ENCODE measurements at regions not wholly inside any gene's neighbourhood (a gene's known extent, or its start where the extent isn't known, plus 50 kb on each side); places are given as distances from the start of the nearest gene placed in this dataset.
A peak's percentile ranks its signal among the peaks of the same experiment; 100 is the strongest.

DNA sequence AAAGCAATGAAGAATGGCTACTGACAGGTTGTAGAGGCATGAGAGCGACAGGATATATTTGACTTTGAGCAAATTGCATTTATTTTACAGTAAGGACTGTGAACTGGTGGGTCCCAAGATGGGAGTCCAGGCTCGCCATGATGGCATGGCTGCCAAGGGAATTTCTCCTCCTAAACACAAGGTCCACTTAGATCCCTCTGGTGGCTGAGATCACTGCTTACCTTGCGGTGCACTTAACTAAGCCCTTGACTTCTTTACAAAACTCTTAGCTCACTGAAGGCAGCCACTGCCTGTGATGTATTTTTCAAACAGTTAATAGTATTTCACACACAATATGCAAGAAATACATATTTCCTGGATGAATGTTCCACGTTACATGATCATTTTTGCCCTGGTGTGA is 50.3 kb upstream of the SORBS2 start:
- H3K27ac Mint-ChIP-seq, result no peak overlapping the region
- H3K9me3 Mint-ChIP-seq, result peaks cover 9% of the 10 kb centered on the region
- H3K27me3 Mint-ChIP-seq, result peaks cover 23% of the 10 kb centered on the region
- peaks cover 6% of the 10 kb centered on the region for H3K36me3 Mint-ChIP-seq
- no peak for ATAC-seq
- no peaks in the 10 kb centered on the region for H3K4me1 Mint-ChIP-seq
- H3K4me3 Mint-ChIP-seq, result no peak overlapping the region

DNA sequence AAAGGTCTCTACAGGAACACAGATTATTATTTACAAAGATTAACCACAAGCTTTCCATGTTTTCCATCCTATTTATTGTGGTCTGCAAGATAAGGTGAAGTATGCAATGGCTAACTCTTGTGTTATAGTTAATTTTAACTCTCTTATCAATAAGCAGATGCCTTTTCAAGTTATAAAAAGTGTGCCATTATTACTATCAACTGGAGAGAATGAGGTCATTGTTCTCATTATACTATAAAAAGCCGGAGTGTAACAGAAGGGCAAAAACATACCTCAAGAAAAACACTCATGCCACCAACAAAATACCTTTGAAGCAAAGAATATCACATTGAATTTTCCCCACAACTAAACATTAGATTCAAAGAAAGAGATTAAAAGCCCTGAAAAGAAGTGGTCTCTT is 52.0 kb upstream of the SORBS2 start:
- Mint-ChIP-seq H3K27ac (no peak overlapping the region), H3K4me1 (no peaks in the 10 kb centered on the region), H3K36me3 (no peaks in the 10 kb centered on the region), H3K27me3 (peaks cover 36% of the 10 kb centered on the region), H3K4me3 (no peak overlapping the region), H3K9me3 (peaks cover 5% of the 10 kb centered on the region)
- no peak for ATAC-seq

DNA sequence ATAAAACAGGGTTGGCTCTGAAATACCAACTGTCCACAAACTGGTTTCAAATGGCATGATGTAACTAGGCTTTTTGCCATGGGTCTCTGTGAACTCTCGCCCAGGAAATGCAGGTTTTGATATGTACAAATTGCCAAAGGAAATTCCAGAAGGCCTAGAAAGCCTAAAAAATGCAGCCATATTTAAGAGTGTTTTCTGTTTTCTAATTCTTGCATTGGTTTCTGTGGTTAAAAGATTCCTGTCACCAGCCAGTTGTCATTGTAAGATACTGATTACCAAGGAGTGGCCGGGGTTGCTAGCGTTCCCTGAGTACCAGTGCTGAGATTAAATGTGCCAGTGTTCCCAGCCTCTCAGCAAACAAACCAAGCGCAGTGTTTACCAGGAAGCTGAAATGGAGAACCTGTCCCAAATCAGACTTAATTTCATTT is 53.9 kb upstream of the SORBS2 start:
- Mint-ChIP-seq H3K27ac (no peak overlapping the region), H3K9me3 (no peaks in the 10 kb centered on the region), H3K27me3 (peaks cover 16% of the 10 kb centered on the region), H3K4me1 (no peaks in the 10 kb centered on the region), H3K36me3 (no peaks in the 10 kb centered on the region), H3K4me3 (no peak overlapping the region)
- ATAC-seq, result no peak

DNA sequence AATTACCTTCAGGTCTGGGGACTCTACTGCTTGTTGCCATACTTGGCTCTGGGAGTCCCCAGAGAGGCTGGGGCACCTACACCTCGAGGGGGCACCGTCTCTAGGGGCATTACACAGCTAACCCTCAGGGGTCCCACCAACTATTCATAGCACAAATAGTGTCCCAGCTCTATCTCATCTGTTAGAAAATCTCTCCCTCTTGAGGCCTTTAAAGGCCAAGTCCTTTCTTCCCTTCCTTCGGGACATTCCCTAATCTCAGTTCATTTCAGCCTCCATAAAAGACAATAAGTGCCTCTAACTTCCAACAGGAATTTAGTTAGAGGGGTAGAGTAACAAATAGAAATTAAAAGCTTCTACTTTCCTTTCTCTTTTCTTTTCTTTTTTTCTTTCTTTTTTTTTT is 55.8 kb upstream of the SORBS2 start:
- Mint-ChIP-seq H3K9me3 (no peaks in the 10 kb centered on the region), H3K27me3 (peaks cover 15% of the 10 kb centered on the region), H3K27ac (no peak overlapping the region), H3K36me3 (no peaks in the 10 kb centered on the region), H3K4me3 (no peak overlapping the region), H3K4me1 (no peaks in the 10 kb centered on the region)
- no peak for ATAC-seq

DNA sequence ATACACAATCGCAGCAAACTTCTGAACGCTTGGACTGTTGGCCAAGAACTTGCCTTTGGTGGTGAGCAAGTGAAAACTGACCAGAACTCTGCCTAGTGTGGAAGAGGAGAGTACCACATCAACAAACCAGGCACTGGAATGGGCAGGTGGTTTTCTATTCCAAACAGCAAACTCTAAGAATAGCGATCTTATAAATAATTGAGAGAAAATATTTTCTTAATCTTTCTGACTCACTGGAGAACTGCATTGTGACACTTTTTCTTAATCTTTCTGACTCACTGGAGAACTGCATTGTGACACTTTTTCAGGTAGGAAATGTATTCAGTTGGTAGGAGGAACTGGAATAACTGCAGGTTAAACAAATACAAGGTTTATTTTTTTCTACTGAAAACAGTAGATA is 57.0 kb upstream of the SORBS2 start:
- H3K4me1 Mint-ChIP-seq, result no peaks in the 10 kb centered on the region
- H3K27ac Mint-ChIP-seq, result no peak overlapping the region
- H3K4me3 Mint-ChIP-seq, result no peak overlapping the region
- H3K9me3 Mint-ChIP-seq, result no peaks in the 10 kb centered on the region
- no peaks in the 10 kb centered on the region for H3K36me3 Mint-ChIP-seq
- no peak for ATAC-seq
- H3K27me3 Mint-ChIP-seq, result peaks cover 15% of the 10 kb centered on the region

DNA sequence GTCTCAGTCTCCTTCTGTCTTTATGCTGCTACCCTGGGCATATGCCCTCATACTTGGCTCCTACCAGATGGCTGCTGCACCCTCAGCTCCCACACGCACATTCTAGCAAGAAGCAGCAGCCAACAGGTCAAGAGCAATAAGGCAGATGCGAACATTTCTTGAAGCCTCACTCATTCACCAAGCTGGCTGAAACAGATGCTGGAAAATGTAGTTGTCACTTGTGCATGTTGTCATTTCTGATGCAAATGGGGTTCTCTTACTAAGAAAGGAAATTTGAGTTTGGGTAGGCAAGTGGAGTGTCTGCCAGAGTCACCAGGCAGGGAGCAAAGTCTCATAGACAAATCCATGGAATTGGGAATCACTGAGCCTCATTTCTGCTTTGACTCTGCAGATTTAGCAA is 57.4 kb upstream of the SORBS2 start:
- Mint-ChIP-seq H3K4me3 (no peak overlapping the region), H3K9me3 (no peaks in the 10 kb centered on the region), H3K27ac (no peak overlapping the region), H3K27me3 (peaks cover 15% of the 10 kb centered on the region), H3K36me3 (no peaks in the 10 kb centered on the region), H3K4me1 (no peaks in the 10 kb centered on the region)
- no peak for ATAC-seq

DNA sequence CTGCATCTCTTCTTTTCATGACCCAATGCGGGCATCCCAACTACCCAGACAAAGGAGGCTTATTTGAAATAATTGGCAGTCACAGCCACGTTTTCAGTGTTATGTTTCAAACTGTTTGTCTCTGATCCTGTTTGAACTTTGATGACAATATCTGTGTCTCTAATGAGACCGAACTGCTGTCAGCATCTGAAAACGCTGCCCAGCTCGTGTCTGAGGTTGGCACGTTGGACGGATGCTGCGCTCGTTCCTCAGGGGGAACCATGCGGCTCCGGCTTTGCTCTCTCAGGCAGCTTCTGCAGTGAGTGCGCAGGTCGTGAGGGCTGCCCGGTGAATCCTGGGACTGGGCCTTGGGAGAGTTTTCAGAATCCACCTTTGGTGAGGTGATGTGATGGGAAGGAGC is 58.4 kb upstream of the SORBS2 start:
- Mint-ChIP-seq H3K9me3 (no peaks in the 10 kb centered on the region), H3K27me3 (peaks cover 15% of the 10 kb centered on the region), H3K27ac (no peak overlapping the region), H3K4me1 (no peaks in the 10 kb centered on the region), H3K4me3 (no peak overlapping the region), H3K36me3 (no peaks in the 10 kb centered on the region)
- ATAC-seq, result no peak

DNA sequence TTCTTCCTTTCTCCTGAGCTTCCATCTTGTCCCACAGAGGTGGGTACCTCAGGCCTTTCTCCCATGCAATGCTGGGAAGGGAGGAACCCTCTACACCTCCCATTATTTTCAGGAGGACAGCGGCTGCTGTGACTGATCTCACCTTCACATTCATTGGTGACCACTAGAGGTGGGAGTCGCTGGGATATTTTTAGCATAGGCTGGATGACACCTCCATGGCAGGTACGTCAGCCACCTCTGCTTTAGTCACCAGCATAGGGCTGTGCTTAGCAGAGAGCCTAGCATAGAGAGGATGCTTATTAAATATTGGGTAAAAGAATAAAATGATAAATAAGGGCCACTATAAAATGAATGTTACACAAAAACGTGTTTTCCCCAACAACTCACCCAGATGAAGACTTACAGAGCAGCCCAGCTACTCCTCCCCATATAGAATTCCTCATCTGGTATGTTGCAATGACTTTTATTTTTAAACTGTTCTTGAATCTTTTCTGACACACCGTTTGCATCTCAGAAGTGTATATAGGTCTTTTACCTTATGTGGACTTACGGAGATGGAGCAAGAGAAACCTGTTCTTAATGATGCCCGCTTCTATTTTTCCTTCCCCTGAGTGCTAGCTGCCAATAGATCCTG is 60.9 kb upstream of the SORBS2 start:
- Mint-ChIP-seq H3K9me3 (no peaks in the 10 kb centered on the region), H3K27me3 (peaks cover 8% of the 10 kb centered on the region)
- no peak for ATAC-seq

DNA sequence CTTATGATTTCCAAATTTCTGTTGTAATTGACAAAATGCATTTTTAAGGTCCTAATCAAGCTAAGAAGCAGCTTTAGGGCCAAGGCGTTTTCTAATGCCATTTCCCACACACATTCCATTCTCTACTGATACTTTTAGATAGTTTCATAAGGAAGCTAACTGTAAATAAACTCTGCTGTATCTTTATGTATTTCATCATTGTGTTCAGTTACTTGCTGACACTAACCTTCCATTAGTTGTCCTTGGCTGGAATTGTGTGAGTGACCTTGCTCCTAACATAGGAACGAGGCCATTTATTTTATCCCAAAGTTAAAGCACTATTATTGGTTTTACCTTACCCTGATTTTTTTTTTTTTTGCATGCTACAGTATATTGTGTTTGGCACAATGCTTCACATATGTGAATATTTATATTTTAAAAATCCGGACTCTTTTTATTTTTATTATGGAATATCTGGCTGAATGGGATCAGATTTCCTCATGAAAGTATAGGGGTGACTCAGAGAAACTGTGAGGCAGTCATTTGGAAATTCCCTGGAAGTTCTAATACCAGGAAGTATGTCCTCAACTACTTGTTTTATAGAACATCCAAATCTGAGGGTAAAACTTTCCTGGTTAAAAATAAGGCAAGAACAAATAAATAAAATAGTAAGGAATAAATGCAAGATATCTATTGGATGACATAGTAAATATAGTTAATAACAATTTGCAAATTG is 62.7 kb upstream of the SORBS2 start:
- Mint-ChIP-seq H3K4me3 (no peak overlapping the region), H3K27me3 (peaks cover 4% of the 10 kb centered on the region), H3K36me3 (no peaks in the 10 kb centered on the region), H3K9me3 (peaks cover 1% of the 10 kb centered on the region), H3K27ac (no peak overlapping the region), H3K4me1 (no peaks in the 10 kb centered on the region)
- ATAC-seq, result no peak

More for the DNA sequence above, 60.9 kb upstream of the SORBS2 start:
- Mint-ChIP-seq H3K27ac (no peak overlapping the region), H3K36me3 (no peaks in the 10 kb centered on the region), H3K4me3 (no peak overlapping the region), H3K4me1 (no peaks in the 10 kb centered on the region)

DNA sequence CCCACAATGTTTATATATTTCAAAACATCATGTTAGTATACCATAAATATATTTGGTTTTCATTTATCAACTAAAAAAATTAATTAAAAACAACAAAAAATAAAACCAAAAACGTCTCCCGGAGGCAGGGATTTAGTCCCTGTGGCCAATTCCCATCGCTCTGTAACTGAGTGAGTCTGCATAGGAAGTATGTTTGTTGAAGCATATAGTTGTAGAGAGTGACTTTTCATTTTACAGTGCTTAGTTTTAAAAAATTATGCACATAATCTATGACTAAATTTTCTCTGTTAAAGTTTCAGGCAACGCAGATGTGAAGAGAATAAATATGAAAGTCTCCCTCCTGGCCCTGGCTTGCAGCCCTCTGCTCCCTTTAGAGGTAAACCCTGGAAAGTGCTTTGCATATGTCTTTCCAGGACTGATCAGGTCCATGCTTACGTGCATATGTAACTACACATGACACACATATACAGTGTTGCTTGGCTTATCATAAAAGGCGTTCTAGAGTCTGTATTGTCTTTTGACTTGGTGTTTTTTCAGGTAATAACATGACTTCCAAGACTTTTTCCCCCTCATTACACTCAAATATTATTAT is 63.4 kb upstream of the SORBS2 start:
- Mint-ChIP-seq H3K9me3 (peaks cover 2% of the 10 kb centered on the region), H3K27ac (no peak overlapping the region), H3K4me3 (no peak overlapping the region), H3K36me3 (no peaks in the 10 kb centered on the region), H3K27me3 (peaks cover 8% of the 10 kb centered on the region), H3K4me1 (no peaks in the 10 kb centered on the region)
- no peak for ATAC-seq

DNA sequence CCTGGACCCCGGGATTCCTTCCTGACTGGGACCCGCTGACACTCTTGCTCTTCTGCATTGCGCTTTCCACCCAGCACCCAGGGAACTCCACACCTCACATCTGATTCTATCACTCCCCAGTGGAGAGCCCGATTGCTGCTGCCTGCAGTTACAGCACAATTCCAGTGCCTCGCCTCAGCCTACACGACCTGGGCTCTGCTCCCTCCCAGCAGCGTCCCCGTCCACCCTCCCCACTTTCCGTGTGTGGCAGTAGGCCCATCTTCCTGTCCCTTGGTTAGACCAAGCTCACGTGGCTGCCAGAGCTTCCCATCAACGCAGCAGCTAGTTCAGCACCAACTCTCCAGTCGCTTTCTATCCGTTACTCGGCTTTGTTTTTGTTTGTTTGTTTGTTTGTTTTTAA is 66.6 kb upstream of the SORBS2 start:
- Mint-ChIP-seq H3K9me3 (peaks cover 2% of the 10 kb centered on the region), H3K36me3 (no peaks in the 10 kb centered on the region), H3K27ac (no peak overlapping the region), H3K27me3 (peaks cover 8% of the 10 kb centered on the region), H3K4me1 (no peaks in the 10 kb centered on the region), H3K4me3 (no peak overlapping the region)
- ATAC-seq, result no peak

DNA sequence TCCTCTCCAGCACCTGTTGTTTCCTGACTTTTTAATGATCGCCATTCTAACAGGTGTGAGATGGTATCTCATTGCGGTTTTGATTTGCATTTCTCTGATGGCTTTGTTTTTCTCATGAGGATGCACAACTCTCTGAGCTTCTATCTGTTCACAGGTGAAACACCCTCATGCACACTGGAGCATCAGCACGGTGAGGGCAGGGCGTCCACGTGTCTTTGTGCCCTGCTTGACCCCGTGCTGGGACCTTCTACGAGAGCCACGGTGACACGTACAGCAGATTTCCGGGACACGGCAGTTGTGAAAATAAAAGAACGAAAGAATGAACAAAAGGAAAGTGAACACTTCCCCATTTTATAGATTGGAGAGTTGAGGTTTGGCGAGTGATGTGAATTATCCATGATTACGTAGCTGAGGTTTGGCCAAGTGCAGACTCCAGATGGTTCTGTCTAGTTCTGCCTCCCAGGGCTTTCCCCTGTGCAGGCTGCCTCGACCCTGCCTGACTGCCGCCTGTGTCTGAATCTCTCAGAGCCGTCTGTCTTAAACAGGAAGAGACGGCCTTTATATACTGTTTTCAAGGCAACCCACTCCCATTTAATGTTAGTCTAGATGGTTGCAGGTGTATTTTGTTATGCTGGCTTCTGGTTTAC is 67.8 kb upstream of the SORBS2 start:
- H3K27ac Mint-ChIP-seq, result no peak overlapping the region
- no peaks in the 10 kb centered on the region for H3K4me1 Mint-ChIP-seq
- H3K36me3 Mint-ChIP-seq, result no peaks in the 10 kb centered on the region
- ATAC-seq, result peak; percentile 45
- peak overlapping the region; percentile 45 for H3K4me3 Mint-ChIP-seq
- H3K9me3 Mint-ChIP-seq, result peaks cover 2% of the 10 kb centered on the region
- peaks cover 8% of the 10 kb centered on the region for H3K27me3 Mint-ChIP-seq

DNA sequence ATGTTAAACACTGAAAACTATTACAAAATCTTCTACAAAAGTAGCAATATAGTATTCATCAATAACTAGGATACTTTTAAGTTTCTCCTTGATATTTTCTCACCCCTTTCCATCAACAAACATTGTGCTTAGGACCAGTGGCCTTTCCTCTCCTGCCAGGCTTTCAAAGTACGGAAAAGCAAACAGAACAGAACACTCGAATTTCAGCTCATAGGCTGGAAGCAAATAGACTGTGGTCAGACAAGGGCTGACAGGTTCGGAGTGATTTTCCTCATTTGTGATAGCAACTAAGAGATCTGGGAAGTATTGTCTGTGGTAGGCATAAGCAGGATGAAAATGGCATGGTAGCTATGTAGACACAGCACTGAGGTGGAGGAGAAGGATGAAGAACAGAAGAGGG is 68.6 kb upstream of the SORBS2 start:
- H3K9me3 Mint-ChIP-seq, result peaks cover 2% of the 10 kb centered on the region
- no peaks in the 10 kb centered on the region for H3K4me1 Mint-ChIP-seq
- no peaks in the 10 kb centered on the region for H3K36me3 Mint-ChIP-seq
- no peak for ATAC-seq
- no peak overlapping the region for H3K4me3 Mint-ChIP-seq
- H3K27me3 Mint-ChIP-seq, result peaks cover 8% of the 10 kb centered on the region
- H3K27ac Mint-ChIP-seq, result no peak overlapping the region

DNA sequence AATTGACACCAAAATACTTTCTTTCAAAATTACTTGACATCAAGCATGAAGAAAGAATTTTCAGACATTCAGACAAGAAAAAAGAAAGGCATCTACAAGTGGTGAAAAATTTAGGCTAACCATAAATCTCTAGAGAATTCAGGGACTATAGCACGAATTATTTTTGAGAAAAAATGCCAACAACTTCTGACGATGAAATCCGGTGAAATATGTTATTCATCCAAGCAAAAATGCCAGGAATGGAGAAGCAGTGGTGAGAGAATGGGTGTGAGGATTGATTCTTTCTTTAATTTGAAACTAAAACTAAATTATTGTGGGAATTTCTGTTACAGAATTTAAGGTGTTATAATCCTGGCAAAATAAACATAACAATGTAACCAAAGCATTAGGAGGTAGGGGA is 69.4 kb upstream of the SORBS2 start:
- Mint-ChIP-seq H3K27me3 (peaks cover 8% of the 10 kb centered on the region), H3K4me3 (no peak overlapping the region), H3K36me3 (no peaks in the 10 kb centered on the region), H3K27ac (no peak overlapping the region), H3K9me3 (peaks cover 2% of the 10 kb centered on the region), H3K4me1 (no peaks in the 10 kb centered on the region)
- no peak for ATAC-seq

DNA sequence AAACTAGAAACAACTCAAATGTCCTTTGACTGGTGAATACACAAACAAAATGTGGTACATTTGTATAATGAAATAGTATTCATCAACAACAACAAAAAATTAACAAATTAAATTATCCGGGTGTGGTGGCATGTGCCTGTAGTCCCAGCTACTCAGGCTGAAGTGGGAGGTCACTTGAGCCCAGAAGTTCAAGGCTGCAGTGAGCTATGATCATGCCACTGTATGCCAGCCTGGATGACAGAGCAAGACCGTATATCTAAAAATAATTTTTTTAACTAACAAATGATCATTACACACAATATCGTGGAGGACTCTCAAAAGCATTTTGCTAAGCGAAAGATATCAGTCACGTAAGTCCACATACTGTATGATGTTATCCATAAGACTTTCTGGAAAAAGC is 71.6 kb upstream of the SORBS2 start:
- no peak overlapping the region for H3K27ac Mint-ChIP-seq
- no peaks in the 10 kb centered on the region for H3K36me3 Mint-ChIP-seq
- peaks cover 8% of the 10 kb centered on the region for H3K4me1 Mint-ChIP-seq
- peaks cover 11% of the 10 kb centered on the region for H3K27me3 Mint-ChIP-seq
- H3K9me3 Mint-ChIP-seq, result peaks cover 7% of the 10 kb centered on the region
- ATAC-seq, result no peak
- H3K4me3 Mint-ChIP-seq, result no peak overlapping the region

DNA sequence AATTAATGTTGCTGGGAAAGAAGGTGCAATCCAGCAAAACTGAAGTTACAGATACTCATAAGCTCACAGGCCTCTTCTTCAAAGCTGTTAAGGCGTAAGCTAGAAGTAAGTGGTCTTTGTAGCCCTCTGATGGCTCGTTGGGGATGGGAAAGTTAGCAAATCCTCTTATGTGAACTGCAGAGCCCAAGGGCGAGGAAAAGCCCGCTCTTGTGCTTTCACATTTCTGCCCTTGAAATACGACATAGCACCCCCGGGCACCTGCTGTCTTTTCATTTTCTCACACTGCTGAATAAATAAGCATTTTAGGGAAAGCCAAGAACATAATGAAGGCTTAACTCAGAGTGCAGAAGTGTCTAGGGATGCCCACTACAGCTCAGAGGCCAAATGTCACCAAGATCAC is 73.1 kb upstream of the SORBS2 start:
- Mint-ChIP-seq H3K4me1 (peaks cover 8% of the 10 kb centered on the region), H3K27me3 (peaks cover 18% of the 10 kb centered on the region), H3K9me3 (peaks cover 5% of the 10 kb centered on the region), H3K27ac (no peak overlapping the region), H3K36me3 (no peaks in the 10 kb centered on the region), H3K4me3 (no peak overlapping the region)
- no peak for ATAC-seq

Measured in stimulated activated memory B cell treated with anti-CD40 and anti-IgM and Interleukin-4, amounts not matched to agents 10 μg/mL and 1 μg/mL and 100 μg/mL, for 72 hours (primary cell).